Activated T-helper 2 cell treated with anti-CD3 and anti-CD28 coated beads, Interferon-gamma antibody, Interleukin-2, Interleukin-4, amounts not matched to agents 10 μg/mL and 5 μg/mL and 100 μg/mL, durations not matched to agents 14 hours and 24 hours and 36 hours (primary cell): ENCODE measurements at regions not wholly inside any gene's neighbourhood (a gene's known extent, or its start where the extent isn't known, plus 50 kb on each side); places are given as distances from the start of the nearest gene placed in this dataset.

ENCODE experiments used
- DNase-seq: peaks from one replicate; pipeline ENCODE4 v3.0.0; 2021; ENCODE audit warnings: low spot score
- H3K27ac Mint-ChIP-seq: one replicate; pipeline ENCODE4 v1.8.0; 2021; ENCODE audit warnings: mixed read lengths
- H3K27me3 Mint-ChIP-seq: one replicate; pipeline ENCODE4 v1.8.0; 2021; ENCODE audit warnings: low read depth, mixed read lengths
- H3K36me3 Mint-ChIP-seq: one replicate; pipeline ENCODE4 v1.8.0; 2021; ENCODE audit warnings: low read depth, mixed read lengths
- H3K4me1 Mint-ChIP-seq: one replicate; pipeline ENCODE4 v1.8.0; 2021; ENCODE audit warnings: low read depth, mixed read lengths
- H3K4me3 Mint-ChIP-seq: one replicate; pipeline ENCODE4 v1.8.0; 2021; ENCODE audit warnings: low read depth, mild to moderate bottlenecking, moderate library complexity, mixed read lengths
- H3K9me3 Mint-ChIP-seq: one replicate; pipeline ENCODE4 v1.8.0; 2021; ENCODE audit warnings: mixed read lengths
- intact Hi-C: fragments of 100-400 bp; cut with micrococcal nuclease; formaldehyde crosslinking; loops from one replicate; pipeline ENCODE4 v1.15.1; 2023

DNA sequence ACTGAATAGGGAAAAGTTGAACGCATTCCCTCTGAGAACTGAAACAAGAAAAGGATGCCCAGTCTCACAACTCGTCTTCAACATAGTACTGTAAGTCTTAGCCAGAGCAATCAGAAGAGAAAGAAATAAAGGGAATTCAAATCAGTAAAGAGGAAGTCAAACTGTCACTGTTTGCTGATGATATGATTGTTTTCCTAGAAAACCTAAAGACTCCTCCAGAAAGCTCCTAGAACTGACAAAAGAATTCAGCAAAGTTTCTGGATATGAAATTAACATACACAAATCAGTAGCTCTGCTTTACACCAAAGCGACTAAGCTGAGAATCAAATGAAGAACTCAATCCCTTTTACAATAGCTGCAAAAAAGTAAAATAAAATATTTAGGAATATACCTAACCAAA lies 471.2 kb upstream of the CNTN5 start:
- intact Hi-C loops, result no loop called here
- peaks cover 37% of the 10 kb centered on the region for H3K9me3 Mint-ChIP-seq

DNA sequence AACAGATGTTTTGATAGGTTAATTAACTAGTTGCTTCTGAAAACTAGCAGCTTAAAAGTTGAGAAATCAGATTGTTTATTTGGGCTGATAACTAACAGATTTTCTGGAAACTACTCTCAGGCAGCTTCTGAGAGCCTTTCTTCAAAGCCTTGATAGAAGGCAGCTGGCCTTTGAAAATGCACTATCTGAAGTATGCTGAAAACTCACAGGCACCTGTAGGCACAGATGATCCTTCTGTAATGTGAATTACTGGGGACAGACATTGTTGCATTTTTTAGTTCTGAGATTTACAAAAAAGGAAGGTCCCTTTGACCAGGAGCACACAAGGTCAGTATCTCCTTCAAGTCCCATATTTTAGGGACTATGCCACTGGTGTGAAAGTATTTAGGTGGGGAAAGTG lies 460.8 kb upstream of the CNTN5 start:
- DNase-seq, result no peak
- Mint-ChIP-seq H3K4me1 (no peaks in the 10 kb centered on the region), H3K9me3 (peaks cover 5% of the 10 kb centered on the region), H3K36me3 (no peaks in the 10 kb centered on the region), H3K27ac (no peak overlapping the region), H3K27me3 (no peaks in the 10 kb centered on the region), H3K4me3 (no peak overlapping the region)
- intact Hi-C loops, result no loop called here

More for the DNA sequence above, 471.2 kb upstream of the CNTN5 start:
- no peaks in the 10 kb centered on the region for H3K4me1 Mint-ChIP-seq
- no peak overlapping the region for H3K27ac Mint-ChIP-seq
- H3K4me3 Mint-ChIP-seq, result no peak overlapping the region
- H3K27me3 Mint-ChIP-seq, result no peaks in the 10 kb centered on the region
- DNase-seq, result no peak
- no peaks in the 10 kb centered on the region for H3K36me3 Mint-ChIP-seq

DNA sequence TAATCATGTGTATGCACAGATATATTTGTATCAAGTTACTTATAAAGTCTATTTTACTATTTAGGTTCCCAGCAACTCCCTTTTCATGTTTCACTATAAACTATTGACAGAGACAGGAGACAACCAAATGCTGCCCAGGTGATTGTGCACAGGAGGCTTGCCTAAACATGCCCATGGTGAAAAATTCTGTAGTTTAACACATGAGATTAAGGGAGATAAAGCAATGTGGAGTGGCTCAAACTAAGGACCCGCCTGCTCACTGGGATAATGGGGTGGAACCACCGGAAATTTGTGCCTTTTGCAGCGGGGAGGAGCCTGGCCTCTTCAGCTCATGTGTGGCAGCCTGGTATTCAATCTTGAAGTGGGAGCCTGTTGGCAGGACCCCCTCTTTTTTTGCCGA lies 459.5 kb upstream of the CNTN5 start:
- intact Hi-C loops, result no loop called here
- Mint-ChIP-seq H3K27me3 (no peaks in the 10 kb centered on the region), H3K27ac (no peak overlapping the region), H3K4me3 (no peak overlapping the region), H3K36me3 (no peaks in the 10 kb centered on the region), H3K9me3 (peaks cover 5% of the 10 kb centered on the region), H3K4me1 (no peaks in the 10 kb centered on the region)
- no peak for DNase-seq

DNA sequence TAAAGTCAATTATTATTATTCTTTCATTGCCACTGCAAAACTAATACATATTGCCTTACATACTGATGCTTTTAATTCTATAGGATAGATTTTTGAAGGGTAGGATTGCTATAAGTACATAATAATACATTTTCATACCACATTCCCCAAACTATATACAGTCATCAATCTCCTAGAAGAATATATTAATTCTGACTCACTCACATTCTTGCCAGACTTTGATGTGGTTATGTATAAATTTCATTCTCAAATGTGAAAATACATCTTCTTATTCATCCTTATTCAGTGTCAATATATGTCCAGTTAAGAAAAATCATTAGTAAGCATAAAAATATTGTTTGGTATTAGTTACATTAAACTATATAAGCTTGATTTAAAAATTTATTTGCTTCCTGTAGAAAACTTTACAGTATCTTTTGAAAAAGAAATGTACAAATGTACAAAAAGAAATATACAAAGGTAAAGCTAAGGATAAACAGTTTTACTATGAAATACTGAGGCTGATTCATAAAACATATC lies 458.8 kb upstream of the CNTN5 start:
- DNase-seq, result no peak
- H3K36me3 Mint-ChIP-seq, result no peaks in the 10 kb centered on the region
- no peak overlapping the region for H3K4me3 Mint-ChIP-seq
- H3K27me3 Mint-ChIP-seq, result no peaks in the 10 kb centered on the region
- intact Hi-C loops, result no loop called here
- H3K4me1 Mint-ChIP-seq, result no peaks in the 10 kb centered on the region
- H3K9me3 Mint-ChIP-seq, result peaks cover 5% of the 10 kb centered on the region
- no peak overlapping the region for H3K27ac Mint-ChIP-seq

DNA sequence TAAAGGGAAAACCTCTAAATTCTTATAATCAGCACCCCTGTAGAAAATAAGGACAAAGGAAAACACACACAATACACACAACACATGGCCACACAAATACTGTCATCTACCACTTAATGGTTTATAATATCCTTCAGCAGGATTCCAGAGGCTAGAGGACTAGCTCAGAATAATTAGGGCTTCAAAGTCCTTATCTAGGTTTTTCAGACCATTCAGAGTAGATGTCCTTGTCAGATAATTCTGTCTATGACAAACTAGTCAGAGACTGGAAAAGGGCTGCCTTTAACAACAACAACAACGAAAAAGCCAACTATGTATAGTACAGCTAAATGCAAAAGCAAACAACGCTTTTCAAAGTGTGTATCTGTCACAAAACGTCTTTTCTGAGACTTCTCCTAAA lies 456.5 kb upstream of the CNTN5 start:
- H3K4me3 Mint-ChIP-seq, result no peak overlapping the region
- no peaks in the 10 kb centered on the region for H3K27me3 Mint-ChIP-seq
- no peak overlapping the region for H3K27ac Mint-ChIP-seq

DNA sequence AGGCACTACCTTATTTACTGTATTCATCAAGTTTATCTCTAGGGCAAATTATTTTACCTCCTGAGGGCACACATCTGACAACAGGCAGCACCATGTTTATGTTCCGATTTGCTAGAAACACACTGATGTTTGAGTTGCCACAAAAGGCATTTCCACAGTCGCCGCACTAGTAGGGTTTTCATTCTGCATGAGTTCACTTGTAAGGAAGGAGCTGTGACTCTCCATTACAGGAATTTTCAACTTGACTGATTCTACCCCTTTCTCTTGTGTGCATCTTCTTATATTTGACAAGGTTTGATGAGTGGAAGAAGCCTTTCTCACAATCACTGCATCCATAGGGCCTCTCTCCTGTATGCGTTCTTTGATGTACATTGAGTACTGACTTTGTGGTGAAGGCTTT lies 455.9 kb upstream of the CNTN5 start:
- H3K27me3 Mint-ChIP-seq, result no peaks in the 10 kb centered on the region
- H3K9me3 Mint-ChIP-seq, result peaks cover 8% of the 10 kb centered on the region
- no peaks in the 10 kb centered on the region for H3K4me1 Mint-ChIP-seq
- no peak overlapping the region for H3K27ac Mint-ChIP-seq
- H3K36me3 Mint-ChIP-seq, result no peaks in the 10 kb centered on the region
- no peak overlapping the region for H3K4me3 Mint-ChIP-seq
- intact Hi-C loops, result no loop called here
- no peak for DNase-seq

More for the DNA sequence above, 456.5 kb upstream of the CNTN5 start:
- Mint-ChIP-seq H3K36me3 (no peaks in the 10 kb centered on the region), H3K4me1 (no peaks in the 10 kb centered on the region), H3K9me3 (peaks cover 8% of the 10 kb centered on the region)
- intact Hi-C loops, result no loop called here
- no peak for DNase-seq

DNA sequence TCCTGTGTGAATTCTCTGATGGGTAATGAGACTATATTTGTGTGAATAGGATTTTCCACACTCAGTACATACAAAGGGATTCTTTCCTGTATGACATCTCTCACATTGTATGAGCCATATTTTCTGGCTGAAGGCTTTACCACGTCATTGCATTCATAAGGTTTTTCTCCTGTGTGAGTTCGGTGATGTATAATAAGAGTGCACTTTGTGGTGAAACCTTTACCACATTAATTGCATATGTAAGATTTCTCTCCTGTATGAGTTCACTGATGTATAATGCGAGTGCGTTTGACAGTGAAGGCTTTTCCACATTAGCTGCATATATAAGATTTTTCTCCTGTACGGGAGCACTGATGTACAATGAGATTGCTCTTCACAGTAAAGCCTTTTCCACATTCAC lies 455.4 kb upstream of the CNTN5 start:
- no peak for DNase-seq
- peaks cover 12% of the 10 kb centered on the region for H3K9me3 Mint-ChIP-seq
- no peak overlapping the region for H3K27ac Mint-ChIP-seq
- no peaks in the 10 kb centered on the region for H3K36me3 Mint-ChIP-seq
- no peaks in the 10 kb centered on the region for H3K27me3 Mint-ChIP-seq
- intact Hi-C loops, result no loop called here
- H3K4me1 Mint-ChIP-seq, result no peaks in the 10 kb centered on the region
- H3K4me3 Mint-ChIP-seq, result no peak overlapping the region

DNA sequence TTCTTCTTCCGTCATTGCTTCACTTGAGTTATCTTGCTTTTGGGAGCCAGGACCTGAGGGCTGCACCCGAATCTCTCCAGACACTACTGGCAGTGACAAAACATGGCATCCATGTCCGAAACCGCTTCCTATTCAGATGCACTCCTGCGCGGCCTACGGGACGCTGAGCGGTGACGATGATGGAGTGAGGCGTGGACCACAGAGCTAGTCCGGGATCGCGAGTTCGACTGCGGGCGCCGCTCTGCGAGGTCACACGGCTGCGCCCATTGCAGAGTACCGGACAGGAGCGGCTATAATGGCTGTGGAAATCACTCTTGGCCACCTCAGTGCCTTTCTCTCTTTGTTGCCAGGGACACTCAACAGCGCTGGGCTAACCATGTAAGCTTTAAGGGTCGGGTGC lies 453.8 kb upstream of the CNTN5 start:
- Mint-ChIP-seq H3K36me3 (no peaks in the 10 kb centered on the region), H3K4me1 (no peaks in the 10 kb centered on the region), H3K9me3 (peaks cover 13% of the 10 kb centered on the region), H3K27me3 (no peaks in the 10 kb centered on the region), H3K27ac (no peak overlapping the region), H3K4me3 (no peak overlapping the region)
- no peak for DNase-seq
- intact Hi-C loops, result no loop called here

DNA sequence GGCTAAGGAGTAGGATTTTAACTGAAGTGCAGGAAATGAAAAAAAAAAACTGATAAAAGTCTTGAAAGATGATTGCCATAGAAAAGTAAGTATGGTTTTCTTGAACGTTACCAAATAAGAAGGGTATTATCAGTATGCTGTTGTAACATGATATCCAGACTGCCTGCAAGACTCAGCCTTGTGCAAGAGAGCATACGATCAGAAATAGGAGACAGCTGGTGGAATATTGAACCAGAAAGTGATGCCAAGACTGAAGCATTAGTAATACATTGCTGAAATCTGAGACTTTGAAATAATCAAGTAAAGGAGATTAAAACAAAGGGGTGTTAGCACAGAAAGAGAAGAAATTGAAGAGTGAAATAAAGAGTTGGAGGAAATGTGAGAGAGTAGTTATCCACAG lies 452.7 kb upstream of the CNTN5 start:
- DNase-seq, result no peak
- no peak overlapping the region for H3K27ac Mint-ChIP-seq
- intact Hi-C loops, result no loop called here
- H3K4me1 Mint-ChIP-seq, result no peaks in the 10 kb centered on the region
- no peaks in the 10 kb centered on the region for H3K36me3 Mint-ChIP-seq
- H3K27me3 Mint-ChIP-seq, result no peaks in the 10 kb centered on the region
- no peak overlapping the region for H3K4me3 Mint-ChIP-seq
- H3K9me3 Mint-ChIP-seq, result peaks cover 13% of the 10 kb centered on the region

DNA sequence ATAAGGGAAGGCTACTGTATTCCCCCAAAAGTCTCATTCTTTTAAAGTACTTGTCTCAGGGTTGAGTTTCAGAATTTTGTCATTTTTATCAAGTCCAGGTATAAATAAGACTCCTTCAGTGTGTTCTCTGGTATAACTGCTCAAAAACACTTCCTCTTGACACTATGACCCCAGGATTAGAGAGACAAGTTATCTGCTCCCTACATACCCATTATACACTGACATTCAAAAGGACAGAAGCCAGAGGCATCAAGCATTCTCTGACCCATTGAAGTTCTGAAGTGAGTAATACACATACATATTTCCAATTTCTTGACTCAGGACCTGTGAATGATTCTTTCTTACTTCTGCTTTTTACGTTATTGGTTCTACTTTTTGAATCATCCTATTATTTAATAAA lies 447.8 kb upstream of the CNTN5 start:
- H3K36me3 Mint-ChIP-seq, result no peaks in the 10 kb centered on the region
- H3K27me3 Mint-ChIP-seq, result no peaks in the 10 kb centered on the region
- peaks cover 13% of the 10 kb centered on the region for H3K9me3 Mint-ChIP-seq
- no peaks in the 10 kb centered on the region for H3K4me1 Mint-ChIP-seq
- no peak overlapping the region for H3K4me3 Mint-ChIP-seq
- intact Hi-C loops, result no loop called here
- DNase-seq, result no peak
- H3K27ac Mint-ChIP-seq, result no peak overlapping the region

DNA sequence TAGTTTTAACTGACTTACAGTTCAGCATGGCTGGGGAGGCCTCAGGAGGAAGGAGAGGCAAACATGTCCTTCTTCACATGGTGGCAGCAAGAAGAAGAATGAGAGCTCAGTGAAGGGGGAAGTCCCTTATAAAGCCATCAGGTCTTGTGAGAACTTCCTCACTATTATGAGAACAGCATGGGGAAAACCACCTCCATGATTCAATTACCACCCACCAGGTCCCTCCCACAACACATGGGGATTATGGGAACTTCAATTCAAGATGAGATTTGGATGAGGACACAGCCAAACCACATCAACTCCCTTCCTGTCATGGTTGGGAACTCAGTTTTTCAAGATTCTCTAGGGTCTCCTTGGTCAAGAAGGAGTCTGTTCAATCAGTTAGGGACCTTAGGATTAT lies 432.9 kb upstream of the CNTN5 start:
- no peak for DNase-seq
- Mint-ChIP-seq H3K27ac (no peak overlapping the region), H3K4me1 (no peaks in the 10 kb centered on the region), H3K36me3 (no peaks in the 10 kb centered on the region), H3K9me3 (peaks cover 12% of the 10 kb centered on the region), H3K27me3 (no peaks in the 10 kb centered on the region), H3K4me3 (no peak overlapping the region)
- intact Hi-C loops, result no loop called here

DNA sequence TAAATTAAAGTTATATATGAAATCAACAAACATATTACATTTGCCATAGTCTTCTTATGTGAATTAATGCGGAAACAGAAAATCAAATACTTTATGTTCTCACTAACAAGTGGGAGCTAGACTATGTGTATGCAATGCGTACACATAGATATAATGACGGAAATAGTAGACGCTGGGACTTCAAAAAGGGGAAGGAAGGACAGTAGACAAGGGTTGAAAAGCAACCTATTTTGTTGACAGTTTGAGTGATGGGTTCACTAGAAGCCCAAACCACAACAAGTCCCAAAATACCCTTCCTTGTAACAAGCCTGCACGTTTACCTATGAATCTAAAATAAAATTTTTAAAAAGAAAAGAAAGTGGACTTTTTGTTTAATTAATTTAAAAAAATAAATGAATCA lies 430.8 kb upstream of the CNTN5 start:
- Mint-ChIP-seq H3K9me3 (peaks cover 15% of the 10 kb centered on the region), H3K4me1 (no peaks in the 10 kb centered on the region), H3K36me3 (no peaks in the 10 kb centered on the region), H3K27me3 (no peaks in the 10 kb centered on the region), H3K27ac (no peak overlapping the region), H3K4me3 (no peak overlapping the region)
- no peak for DNase-seq
- intact Hi-C loops, result no loop called here

DNA sequence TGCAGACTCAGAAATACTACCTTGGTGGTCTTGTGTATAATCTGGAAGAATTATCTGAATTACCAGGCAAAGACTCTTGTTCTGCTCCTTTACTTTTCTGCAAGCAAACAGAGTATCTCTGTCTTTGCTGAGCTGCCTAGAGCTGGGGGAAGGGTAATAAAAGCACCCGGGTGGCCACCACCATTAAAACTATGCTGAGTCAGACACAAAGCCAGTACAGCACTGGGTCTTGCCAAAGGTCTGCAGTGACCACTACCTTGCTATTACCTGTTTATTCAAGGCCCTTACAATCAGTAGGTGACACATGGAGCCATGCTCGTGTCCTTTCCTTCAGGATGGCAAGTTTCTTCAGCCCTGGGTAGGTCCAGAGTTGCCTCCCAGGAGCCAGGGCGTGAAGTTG lies 420.6 kb upstream of the CNTN5 start:
- intact Hi-C loops, result no loop called here
- peaks cover 25% of the 10 kb centered on the region for H3K9me3 Mint-ChIP-seq
- H3K36me3 Mint-ChIP-seq, result no peaks in the 10 kb centered on the region
- no peaks in the 10 kb centered on the region for H3K27me3 Mint-ChIP-seq
- no peak overlapping the region for H3K27ac Mint-ChIP-seq
- no peaks in the 10 kb centered on the region for H3K4me1 Mint-ChIP-seq
- no peak overlapping the region for H3K4me3 Mint-ChIP-seq
- no peak for DNase-seq
